ENCODE measurements at regions not wholly inside any gene's neighbourhood (a gene's known extent, or its start where the extent isn't known, plus 50 kb on each side); places are given as distances from the start of the nearest gene placed in this dataset.
"Not testable (repeated sequence)": the region's sequence is repeated elsewhere in the genome, so short reads cannot be mapped to it uniquely, and the experiment has no call there.

- not testable (repeated sequence) for TF ChIP-seq CTCF (IDR thresholded peaks at IDR 0.05); ZFX (IDR thresholded peaks at IDR 0.05; ENCODE audit: borderline replicate concordance)
Observed at GRCh38 chr7:76931441-76931840, 100.7 kb downstream of the SPDYE17 start.
